ENCODE measurements at regions not wholly inside any gene's neighbourhood (a gene's known extent, or its start where the extent isn't known, plus 50 kb on each side); places are given as distances from the start of the nearest gene placed in this dataset.
"Not testable (repeated sequence)": the region's sequence is repeated elsewhere in the genome, so short reads cannot be mapped to it uniquely, and the experiment has no call there.

DNA sequence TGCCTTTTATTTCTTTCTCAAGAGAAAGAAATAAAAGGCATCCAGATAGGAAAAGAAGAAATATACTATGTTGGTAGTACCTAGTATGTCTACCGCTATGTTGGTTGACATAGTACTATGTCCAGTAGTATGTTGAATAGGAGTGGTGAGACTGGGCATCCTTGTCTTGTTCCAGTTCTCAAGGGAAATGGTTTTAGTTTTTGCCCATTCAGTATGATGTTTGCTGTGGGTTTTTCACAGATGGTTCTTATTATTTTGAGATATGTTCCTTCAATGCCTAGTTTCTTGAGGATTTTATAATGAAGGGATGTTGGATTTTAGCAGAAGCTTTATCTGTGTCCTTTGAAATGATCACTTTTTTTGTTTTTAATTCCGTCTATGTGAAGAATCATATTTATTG is 53.0 kb upstream of the CSNK1A1L start:
- DNase-seq (ENCODE audit: low read depth), result no peak

DNA sequence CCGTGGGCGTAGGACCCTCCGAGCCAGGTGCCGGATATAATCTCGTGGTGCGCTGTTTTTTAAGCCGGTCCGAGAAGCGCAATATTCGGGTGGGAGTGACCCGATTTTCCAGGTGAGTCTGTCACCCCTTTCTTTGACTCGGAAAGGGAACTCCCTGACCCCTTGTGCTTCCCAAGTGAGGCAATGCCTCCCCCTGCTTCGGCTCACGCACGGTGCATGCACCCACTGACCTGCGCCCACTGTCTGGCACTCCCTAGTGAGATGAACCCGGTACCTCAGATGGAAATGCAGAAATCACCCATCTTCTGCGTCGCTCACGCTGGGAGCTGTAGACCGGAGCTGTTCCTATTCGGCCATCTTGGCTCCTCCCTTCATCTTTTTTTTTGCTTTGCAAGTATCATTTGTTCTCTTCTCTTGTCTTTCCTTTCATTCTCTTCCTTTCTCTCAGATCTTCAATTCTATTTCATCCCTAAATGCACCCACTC is 50.2 kb upstream of the CSNK1A1L start:
- not testable (repeated sequence) for DNase-seq (ENCODE audit: low read depth)
